Kidney (tissue), 13 donors: ENCODE measurements at regions not wholly inside any gene's neighbourhood (a gene's known extent, or its start where the extent isn't known, plus 50 kb on each side); places are given as distances from the start of the nearest gene placed in this dataset.

Source experiments
- DNase-seq, 5 donors: peaks; one replicate each; pipeline ENCODE4 v3.0.0-alpha.2; 2013 to 2020
- FAIRE-seq: peaks from 2 replicates; lab custom pipeline; 2012; peaks lifted over from hg19 to GRCh38; lab: Jason Lieb, UNC
- H3K27ac ChIP-seq, 2 donors: one replicate each; pipeline ENCODE4 v1.7.0; 2013; ENCODE audit warnings: low read depth in 2 of 2, low read length in 2 of 2, inconsistent platforms in 1 of 2
- H3K27me3 ChIP-seq: one replicate; pipeline ENCODE4 v1.7.1; 2013; ENCODE audit warnings: low read length, inconsistent platforms; ENCODE audit not compliant: control insufficient read depth, insufficient read depth
- H3K36me3 ChIP-seq, 3 donors: one replicate each; pipeline versions ENCODE4 v1.7.0 to v1.7.1; 2013; ENCODE audit warnings: low read length in 3 of 3, control low read depth in 1 of 3, inconsistent platforms in 1 of 3; ENCODE audit not compliant: insufficient read depth in 3 of 3, control insufficient read depth in 2 of 3
- H3K4me1 ChIP-seq, 3 donors: one replicate each; pipeline versions ENCODE4 v1.7.0 to v1.7.1; 2013; ENCODE audit warnings: low read length in 3 of 3, inconsistent platforms in 1 of 3, low read depth in 1 of 3; ENCODE audit not compliant: control insufficient read depth in 2 of 3, insufficient read depth in 2 of 3
- H3K4me3 ChIP-seq, 3 donors: one replicate each; pipeline versions ENCODE4 v1.7.0 to v1.8.1; 2013; ENCODE audit warnings: low read length in 3 of 3, control low read depth in 1 of 3, inconsistent platforms in 1 of 3
- H3K9ac ChIP-seq, 3 donors: one replicate each; pipeline versions ENCODE4 v1.7.0 to v1.7.1; 2013; ENCODE audit warnings: low read length in 3 of 3, control low read depth in 1 of 3, inconsistent platforms in 1 of 3
- H3K9me3 ChIP-seq, 3 donors: one replicate each; pipeline versions ENCODE4 v1.7.0 to v1.7.1; 2013; ENCODE audit warnings: low read length in 3 of 3, control low read depth in 1 of 3, inconsistent platforms in 1 of 3; ENCODE audit not compliant: control insufficient read depth in 2 of 3, insufficient read depth in 1 of 3
- intact Hi-C: fragments of 100-400 bp; cut with DNase I; formaldehyde crosslinking; loops from one replicate; pipeline ENCODE4 v1.11.1; 2022
- TF ChIP-seq, protein P1 (sequence below): IDR thresholded peaks from 3 replicates; pipeline ENCODE4 v1.5.1; 2012; ENCODE audit warnings: mild to moderate bottlenecking, moderate library complexity, borderline replicate concordance; ENCODE audit not compliant: insufficient read depth; ENCODE audit errors: extremely low read depth
- donor health status: control.
- donor health status: control.
- donor health status: control.
- donor health status: control.
- donor health status: control.
- donor health status: DM: yes; HTN: yes; CAD: no.
- donor health status: Normal renal cell carcinoma (clear cell type).

DNA sequence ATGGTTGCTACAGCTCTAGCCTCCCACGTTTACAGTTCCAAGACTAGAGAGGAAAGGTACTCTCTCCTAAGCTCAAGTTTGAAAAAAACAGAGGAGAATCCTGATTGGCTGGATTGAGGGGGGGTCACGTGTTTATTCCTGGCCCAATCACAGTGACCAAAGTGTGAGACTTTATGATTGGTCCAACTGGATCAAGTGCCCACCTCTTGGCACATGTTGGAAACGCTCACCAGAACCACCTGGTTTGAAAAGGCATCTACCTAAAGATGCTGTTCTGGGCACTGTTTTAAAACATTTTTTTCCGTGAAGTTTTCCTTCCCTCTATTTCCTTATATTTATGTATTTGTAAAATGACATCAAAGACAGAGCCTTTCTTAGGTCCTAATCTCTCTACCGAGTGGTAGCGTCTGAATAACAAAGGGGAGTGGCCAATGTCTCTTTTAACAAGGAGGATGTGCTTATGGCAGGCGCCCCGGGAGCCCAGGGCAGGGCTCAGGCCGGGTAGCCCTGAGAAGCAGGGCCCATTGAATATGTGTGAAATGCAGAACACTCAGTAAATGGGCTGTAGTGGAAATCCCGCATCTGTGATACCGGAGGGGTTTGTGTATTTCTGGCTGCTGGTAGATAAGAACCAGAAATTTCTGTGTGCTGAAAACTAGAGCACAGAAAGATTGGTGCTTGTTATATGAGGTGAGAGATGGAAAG lies 146.2 kb downstream of the ATP23 start:
- H3K4me3 ChIP-seq: no peak overlapping the region
- DNase-seq (no peak), FAIRE-seq (no peak)
- no peaks in the 10 kb centered on the region for H3K27me3 ChIP-seq
- no peaks in the 10 kb centered on the region for H3K9me3 ChIP-seq
- TF ChIP-seq, protein P1, sequence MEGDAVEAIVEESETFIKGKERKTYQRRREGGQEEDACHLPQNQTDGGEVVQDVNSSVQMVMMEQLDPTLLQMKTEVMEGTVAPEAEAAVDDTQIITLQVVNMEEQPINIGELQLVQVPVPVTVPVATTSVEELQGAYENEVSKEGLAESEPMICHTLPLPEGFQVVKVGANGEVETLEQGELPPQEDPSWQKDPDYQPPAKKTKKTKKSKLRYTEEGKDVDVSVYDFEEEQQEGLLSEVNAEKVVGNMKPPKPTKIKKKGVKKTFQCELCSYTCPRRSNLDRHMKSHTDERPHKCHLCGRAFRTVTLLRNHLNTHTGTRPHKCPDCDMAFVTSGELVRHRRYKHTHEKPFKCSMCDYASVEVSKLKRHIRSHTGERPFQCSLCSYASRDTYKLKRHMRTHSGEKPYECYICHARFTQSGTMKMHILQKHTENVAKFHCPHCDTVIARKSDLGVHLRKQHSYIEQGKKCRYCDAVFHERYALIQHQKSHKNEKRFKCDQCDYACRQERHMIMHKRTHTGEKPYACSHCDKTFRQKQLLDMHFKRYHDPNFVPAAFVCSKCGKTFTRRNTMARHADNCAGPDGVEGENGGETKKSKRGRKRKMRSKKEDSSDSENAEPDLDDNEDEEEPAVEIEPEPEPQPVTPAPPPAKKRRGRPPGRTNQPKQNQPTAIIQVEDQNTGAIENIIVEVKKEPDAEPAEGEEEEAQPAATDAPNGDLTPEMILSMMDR: no peak
- no peaks in the 10 kb centered on the region for H3K36me3 ChIP-seq
- H3K9ac ChIP-seq: no peak overlapping the region
- no peaks in the 10 kb centered on the region for H3K4me1 ChIP-seq
- intact Hi-C loops: no loop called here
- no peak overlapping the region for H3K27ac ChIP-seq

DNA sequence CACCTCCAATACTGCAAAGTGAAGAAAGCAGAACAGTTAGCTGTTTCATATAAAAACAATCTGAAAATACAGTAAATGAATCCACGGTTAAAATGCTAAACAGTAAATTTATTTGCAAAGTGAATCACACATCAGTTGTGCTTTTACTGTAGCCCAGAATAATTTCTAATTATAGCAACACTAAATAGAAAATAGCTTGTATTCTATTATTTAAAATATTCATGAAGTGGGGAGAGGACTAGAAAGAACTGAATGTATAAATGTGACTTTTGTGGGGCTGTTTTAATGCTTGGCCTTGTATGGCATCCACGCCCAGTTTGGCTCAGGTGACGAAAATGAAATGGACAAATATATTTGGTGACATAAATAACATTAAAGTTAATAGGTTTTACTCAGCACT lies 148.2 kb downstream of the ATP23 start:
- FAIRE-seq (no peak), DNase-seq (no peak)
- Histone ChIP-seq H3K27ac (no peak overlapping the region), H3K36me3 (no peaks in the 10 kb centered on the region), H3K27me3 (no peaks in the 10 kb centered on the region), H3K9me3 (no peaks in the 10 kb centered on the region), H3K4me3 (no peak overlapping the region), H3K9ac (no peak overlapping the region), H3K4me1 (no peaks in the 10 kb centered on the region)
- intact Hi-C loops: no loop called here
- TF ChIP-seq, protein P1: no peak

DNA sequence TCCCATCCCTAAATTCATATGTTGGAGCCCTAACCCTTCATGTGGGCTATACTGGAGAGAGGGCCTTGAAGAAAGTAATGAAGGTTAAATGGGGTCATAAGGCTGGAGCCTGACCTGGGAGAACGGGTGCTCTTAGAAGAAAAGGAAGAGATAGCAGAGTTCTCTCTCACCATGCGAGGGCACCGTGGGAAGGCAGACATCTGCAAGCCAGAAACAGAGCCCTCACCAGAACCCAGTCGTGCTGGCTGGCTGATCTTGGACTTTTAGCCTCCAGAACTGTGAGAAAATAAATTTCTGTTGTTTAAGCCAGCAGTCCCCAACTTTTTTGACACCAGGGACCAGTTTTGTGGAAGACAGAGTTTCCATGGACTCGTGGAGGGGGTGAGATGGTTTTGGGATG lies 149.3 kb downstream of the ATP23 start:
- Histone ChIP-seq H3K9me3 (no peaks in the 10 kb centered on the region), H3K36me3 (no peaks in the 10 kb centered on the region), H3K27me3 (no peaks in the 10 kb centered on the region), H3K9ac (no peak overlapping the region), H3K4me3 (no peak overlapping the region), H3K27ac (no peak overlapping the region), H3K4me1 (no peaks in the 10 kb centered on the region)
- TF ChIP-seq, protein P1: no peak
- DNase-seq: no peak
- intact Hi-C loops: no loop called here
- no peak for FAIRE-seq

DNA sequence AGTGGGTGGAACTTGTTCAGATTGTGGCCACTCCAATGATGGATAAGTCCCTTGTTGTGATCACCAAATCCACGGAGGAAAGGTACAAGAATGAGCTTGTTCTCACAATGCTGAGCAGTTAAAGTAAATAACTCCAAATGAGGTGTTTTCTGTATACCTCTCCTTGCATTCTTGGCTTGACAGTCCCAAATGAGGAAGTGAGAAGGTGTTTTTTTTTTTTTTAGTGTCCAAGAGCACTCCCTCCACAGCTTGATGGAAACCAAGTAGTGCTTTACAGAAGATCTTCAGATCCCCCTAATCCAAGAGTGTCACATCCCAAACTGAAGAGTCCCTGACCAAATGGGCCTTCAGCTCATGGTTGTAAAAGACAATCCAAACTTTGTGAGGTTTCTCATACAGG lies 153.6 kb downstream of the ATP23 start:
- intact Hi-C loops: no loop called here
- FAIRE-seq: no peak

More for the DNA sequence above, 153.6 kb downstream of the ATP23 start:
- H3K27me3 ChIP-seq: no peaks in the 10 kb centered on the region
- H3K27ac ChIP-seq: no peak overlapping the region
- no peaks in the 10 kb centered on the region for H3K9me3 ChIP-seq
- DNase-seq: no peak
- H3K36me3 ChIP-seq: no peaks in the 10 kb centered on the region
- no peak overlapping the region for H3K4me3 ChIP-seq
- no peaks in the 10 kb centered on the region for H3K4me1 ChIP-seq
- TF ChIP-seq, protein P1: no peak
- H3K9ac ChIP-seq: no peak overlapping the region
